Colonic mucosa (tissue), 4 donors: ENCODE measurements at regions not wholly inside any gene's neighbourhood (a gene's known extent, or its start where the extent isn't known, plus 50 kb on each side); places are given as distances from the start of the nearest gene placed in this dataset.

ENCODE experiments used
- DNase-seq: peaks from one replicate; pipeline ENCODE4 v3.0.0-alpha.2; 2020
- H3K27ac ChIP-seq: fragments of 200-600 bp; one replicate; pipeline ENCODE4 v1.8.0; 2021
- H3K27me3 ChIP-seq: fragments of 200-600 bp; one replicate; pipeline ENCODE4 v1.8.0; 2021
- H3K36me3 ChIP-seq: fragments of 200-600 bp; one replicate; pipeline ENCODE4 v1.8.0; 2021
- H3K4me1 ChIP-seq: fragments of 200-600 bp; one replicate; pipeline ENCODE4 v1.8.0; 2021; ENCODE audit warnings: mild to moderate bottlenecking
- H3K4me3 ChIP-seq: fragments of 200-600 bp; one replicate; pipeline ENCODE4 v1.8.0; 2021
- H3K9ac ChIP-seq, 2 donors: one replicate each; pipeline ENCODE4 v1.7.0; 2013; ENCODE audit warnings: control low read depth in 2 of 2, low read depth in 2 of 2, low read length in 2 of 2
- H3K9me3 ChIP-seq: fragments of 200-600 bp; one replicate; pipeline ENCODE4 v1.8.0; 2021
- CTCF ChIP-seq: fragments of 200-600 bp; IDR thresholded peaks from one replicate; pipeline ENCODE4 v1.8.0; 2022; ENCODE audit warnings: antibody characterized with exemption, mild to moderate bottlenecking
- intact Hi-C: fragments of 100-400 bp; cut with DNase I; formaldehyde crosslinking; loops from one replicate; pipeline ENCODE4 v1.14.1; 2022
- donor health status: healthy.
- donor health status: DM: no; HTN: no; CAD: no.
- donor health status: DM: no; HTN: no; CAD: no.

GRCh38 chr12:63068857-63069442, 82.1 kb downstream of the AVPR1A start:
- Histone ChIP-seq H3K27me3 (no peaks in the 10 kb centered on the region), H3K36me3 (no peaks in the 10 kb centered on the region), H3K9me3 (no peaks in the 10 kb centered on the region), H3K4me1 (no peaks in the 10 kb centered on the region), H3K27ac (no peak overlapping the region), H3K9ac (no peak overlapping the region), H3K4me3 (no peak overlapping the region)
- DNase-seq = no peak
- TF ChIP-seq CTCF = peak; percentile 25
- intact Hi-C loops = loop anchor here (10.0 kb wide), 1 partner anchor 264 kb away; no protein-coding TSS in a partner anchor

GRCh38 chr12:63066782-63067181, 84.2 kb downstream of the AVPR1A start:
- Histone ChIP-seq H3K9me3 (no peaks in the 10 kb centered on the region), H3K4me3 (no peak overlapping the region), H3K9ac (no peak overlapping the region), H3K36me3 (no peaks in the 10 kb centered on the region), H3K27me3 (no peaks in the 10 kb centered on the region), H3K4me1 (no peaks in the 10 kb centered on the region), H3K27ac (no peak overlapping the region)
- intact Hi-C loops = loop anchor here (10.0 kb wide), 1 partner anchor 262 kb away; no protein-coding TSS in a partner anchor
- DNase-seq = no peak
- TF ChIP-seq CTCF = no peak

- H3K4me3 ChIP-seq = no peak overlapping the region
- no peak overlapping the region for H3K9ac ChIP-seq
- H3K27ac ChIP-seq = no peak overlapping the region
- H3K4me1 ChIP-seq = no peaks in the 10 kb centered on the region
- intact Hi-C loops = loop anchor here (10.0 kb wide), 1 partner anchor 261 kb away; no protein-coding TSS in a partner anchor
- H3K9me3 ChIP-seq = no peaks in the 10 kb centered on the region
- no peaks in the 10 kb centered on the region for H3K27me3 ChIP-seq
- H3K36me3 ChIP-seq = no peaks in the 10 kb centered on the region
- DNase-seq = no peak
- TF ChIP-seq CTCF = no peak
Observed at GRCh38 chr12:63066136-63066535, 84.9 kb downstream of the AVPR1A start.

- intact Hi-C loops = loop anchor here (10.0 kb wide), 1 partner anchor 259 kb away; no protein-coding TSS in a partner anchor
- no peak for DNase-seq
- H3K27me3 ChIP-seq = no peaks in the 10 kb centered on the region
- H3K9ac ChIP-seq = no peak overlapping the region
- no peak for TF ChIP-seq CTCF
- no peaks in the 10 kb centered on the region for H3K4me1 ChIP-seq
- H3K9me3 ChIP-seq = no peaks in the 10 kb centered on the region
- H3K27ac ChIP-seq = no peak overlapping the region
- H3K4me3 ChIP-seq = no peak overlapping the region
- H3K36me3 ChIP-seq = no peaks in the 10 kb centered on the region
Observed at GRCh38 chr12:63064080-63064479, 86.9 kb downstream of the AVPR1A start.

DNA sequence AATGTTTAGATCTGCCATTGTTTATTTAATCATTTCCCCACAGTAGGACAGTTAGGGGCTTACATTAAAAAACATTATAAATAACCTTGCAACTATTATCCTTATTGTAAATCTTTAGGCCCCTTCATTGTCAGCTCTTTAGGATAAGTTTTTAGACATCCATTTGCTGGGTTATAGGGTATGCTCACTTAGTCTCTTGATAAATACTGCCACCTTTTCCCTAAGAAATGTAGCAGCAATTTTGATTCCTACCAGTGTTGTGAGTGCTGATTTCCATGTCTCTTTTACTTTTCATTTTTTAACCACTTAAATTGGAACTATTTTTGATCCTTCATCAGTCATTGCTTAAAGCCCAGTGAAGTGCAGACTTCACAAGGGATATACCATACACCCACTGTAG, 94.4 kb downstream of the AVPR1A start:
- no peaks in the 10 kb centered on the region for H3K27me3 ChIP-seq
- no peak overlapping the region for H3K9ac ChIP-seq
- H3K4me1 ChIP-seq = no peaks in the 10 kb centered on the region
- TF ChIP-seq CTCF = no peak
- H3K27ac ChIP-seq = no peak overlapping the region
- intact Hi-C loops = no loop called here
- no peaks in the 10 kb centered on the region for H3K36me3 ChIP-seq
- no peak overlapping the region for H3K4me3 ChIP-seq
- no peaks in the 10 kb centered on the region for H3K9me3 ChIP-seq
- DNase-seq = no peak
